HEK293 (cell line): ENCODE measurements at regions not wholly inside any gene's neighbourhood (a gene's known extent, or its start where the extent isn't known, plus 50 kb on each side); places are given as distances from the start of the nearest gene placed in this dataset.

Experiments
- CTCF ChIA-PET: fragments of 350-600 bp; formaldehyde crosslinking; extraction: SDS; loops from one replicate; lab custom pipeline; 2021; ENCODE audit warnings: antibody characterized with exemption; lab: Yijun Ruan, JAX
- POLR2A ChIA-PET: fragments of 300-600 bp; formaldehyde crosslinking; extraction: SDS; loops from one replicate; lab custom pipeline; 2020; ENCODE audit warnings: antibody characterized with exemption, inconsistent platforms; lab: Yijun Ruan, JAX
- H3K27ac ChIP-seq: fragments of 200-500 bp; sonication (Bioruptor generic); 2 replicates; pipeline ENCODE4 v1.5.1; 2014; ENCODE audit warnings: low read depth, low read length, control low read depth, inconsistent platforms; ENCODE audit errors: extremely low read depth
- H3K36me3 ChIP-seq, 2 experiments: fragments of 200-500 bp in 1 of 2; sonication (Bioruptor generic) in 1 of 2; 1 replicate in 1 of 2; 2 replicates in 1 of 2; pipeline ENCODE4 v1.5.1; 2014 to 2017; ENCODE audit warnings: inconsistent platforms in 2 of 2, low read length in 2 of 2; ENCODE audit not compliant: control insufficient read depth in 2 of 2, insufficient read depth in 1 of 2
- H3K4me1 ChIP-seq: fragments of 200-500 bp; sonication (Bioruptor generic); 2 replicates; pipeline ENCODE4 v1.5.1; 2014; ENCODE audit warnings: mild to moderate bottlenecking, low read length, inconsistent platforms; ENCODE audit not compliant: control insufficient read depth, insufficient read depth
- H3K4me3 ChIP-seq: 2 replicates; pipeline ENCODE4 v1.5.1; 2011; ENCODE audit warnings: low read depth, mild to moderate bottlenecking, control low read depth, low read length, moderate library complexity
- H3K9me3 ChIP-seq: fragments of 200-500 bp; sonication (Bioruptor generic); 2 replicates; pipeline ENCODE4 v1.5.1; 2014; ENCODE audit warnings: low read depth, low read length, inconsistent platforms; ENCODE audit not compliant: control insufficient read depth, insufficient read depth
- GLI4 ChIP-seq: fragments of 450-650 bp; formaldehyde crosslinking; IDR thresholded peaks from 2 replicates; pipeline ENCODE4 v1.5.1; 2016; ENCODE audit warnings: missing biosample characterization, missing genetic modification characterization
- GLIS2 ChIP-seq: fragments of 450-650 bp; formaldehyde crosslinking; IDR thresholded peaks from 2 replicates; pipeline ENCODE4 v1.5.1; 2016; ENCODE audit warnings: missing biosample characterization, missing genetic modification characterization
- IKZF3 ChIP-seq: fragments of 450-650 bp; IDR thresholded peaks from 2 replicates; pipeline ENCODE4 v1.5.0; 2018; ENCODE audit warnings: missing biosample characterization, mild to moderate bottlenecking, missing genetic modification characterization, moderate library complexity
- KLF9 ChIP-seq: fragments of 450-650 bp; formaldehyde crosslinking; IDR thresholded peaks from 2 replicates; pipeline ENCODE4 v1.5.1; 2016; ENCODE audit warnings: missing biosample characterization, missing genetic modification characterization, low read depth
- PRDM1 ChIP-seq: fragments of 450-650 bp; formaldehyde crosslinking; IDR thresholded peaks from 2 replicates; pipeline ENCODE4; 2016; ENCODE audit warnings: missing biosample characterization, missing genetic modification characterization
- PRDM10 ChIP-seq: fragments of 450-650 bp; formaldehyde crosslinking; IDR thresholded peaks from 2 replicates; pipeline ENCODE4 v1.5.1; 2016; ENCODE audit warnings: missing biosample characterization, missing genetic modification characterization
- SCRT1 ChIP-seq: fragments of 450-650 bp; formaldehyde crosslinking; IDR thresholded peaks from 2 replicates; pipeline ENCODE4 v1.5.1; 2016; ENCODE audit warnings: missing biosample characterization, missing genetic modification characterization, borderline replicate concordance
- SP2 ChIP-seq: fragments of 450-650 bp; formaldehyde crosslinking; IDR thresholded peaks from 2 replicates; pipeline ENCODE4 v1.5.1; 2016; ENCODE audit warnings: missing biosample characterization, missing genetic modification characterization
- ZBTB10 ChIP-seq: fragments of 450-650 bp; formaldehyde crosslinking; IDR thresholded peaks from 2 replicates; pipeline ENCODE4 v1.5.1; 2016; ENCODE audit warnings: missing biosample characterization, missing genetic modification characterization
- ZBTB49 ChIP-seq: fragments of 450-650 bp; formaldehyde crosslinking; IDR thresholded peaks from 2 replicates; pipeline ENCODE4 v1.5.1; 2016; ENCODE audit warnings: missing biosample characterization, missing genetic modification characterization, low read depth
- ZNF133 ChIP-seq: fragments of 450-650 bp; formaldehyde crosslinking; IDR thresholded peaks from 2 replicates; pipeline ENCODE4 v1.5.1; 2016; ENCODE audit warnings: missing biosample characterization, missing genetic modification characterization
- ZNF169 ChIP-seq: fragments of 450-650 bp; formaldehyde crosslinking; IDR thresholded peaks from 2 replicates; pipeline ENCODE4 v1.5.1; 2016; ENCODE audit warnings: missing biosample characterization, missing genetic modification characterization
- ZNF280D ChIP-seq: fragments of 450-650 bp; formaldehyde crosslinking; IDR thresholded peaks from 2 replicates; pipeline ENCODE4 v1.5.1; 2016; ENCODE audit warnings: missing biosample characterization, missing genetic modification characterization
- ZNF37A ChIP-seq: fragments of 450-650 bp; IDR thresholded peaks from 2 replicates; pipeline ENCODE4 v1.5.1; 2018; ENCODE audit warnings: missing biosample characterization, missing genetic modification characterization
- ZNF555 ChIP-seq: fragments of 450-650 bp; formaldehyde crosslinking; conservative IDR thresholded peaks from 2 replicates; pipeline ENCODE4 v1.5.1; 2017; ENCODE audit warnings: missing biosample characterization, mild to moderate bottlenecking, missing genetic modification characterization, inconsistent platforms
- ZNF560 ChIP-seq: fragments of 450-650 bp; formaldehyde crosslinking; IDR thresholded peaks from 2 replicates; pipeline ENCODE4 v1.5.1; 2017; ENCODE audit warnings: missing biosample characterization, missing genetic modification characterization, borderline replicate concordance
- ZNF768 ChIP-seq: fragments of 450-650 bp; formaldehyde crosslinking; IDR thresholded peaks from 2 replicates; pipeline ENCODE4 v1.5.1; 2018; ENCODE audit warnings: missing biosample characterization, mild to moderate bottlenecking, missing genetic modification characterization
- ZNF843 ChIP-seq: fragments of 450-650 bp; formaldehyde crosslinking; IDR thresholded peaks from 2 replicates; pipeline ENCODE4 v1.5.1; 2016; ENCODE audit warnings: missing biosample characterization, missing genetic modification characterization

GRCh38 chr7:17084166-17084475 is 202.3 kb upstream of the AGR3 start (continued):
- no peak for TF ChIP-seq ZBTB10 (tag by site-specific recombination)

GRCh38 chr7:17085186-17085585 is 203.4 kb upstream of the AGR3 start:
- ChIA-PET CTCF (interaction anchor here (0.6 kb wide), 1 partner anchor 50 kb away, joined by 3 read pairs; no protein-coding TSS in a partner anchor), POLR2A (no interaction called here)
- no peak overlapping the region for H3K4me3 ChIP-seq
- H3K27ac ChIP-seq: no peak overlapping the region
- H3K36me3 ChIP-seq: no peaks in the 10 kb centered on the region
- no peaks in the 10 kb centered on the region for H3K4me1 ChIP-seq
- no peak for TF ChIP-seq KLF9
- no peaks in the 10 kb centered on the region for H3K9me3 ChIP-seq

- ChIA-PET CTCF (interaction anchor here (0.6 to 0.7 kb wide), 2 partner anchors 215 to 1065 kb away, joined by 3 read pairs; no protein-coding TSS in a partner anchor), POLR2A (no interaction called here)
- H3K4me1 ChIP-seq: no peaks in the 10 kb centered on the region
- no peaks in the 10 kb centered on the region for H3K36me3 ChIP-seq
- no peaks in the 10 kb centered on the region for H3K9me3 ChIP-seq
- TF ChIP-seq ZNF560 (tag by site-specific recombination): no peak
- TF ChIP-seq GLI4 (tag by site-specific recombination): no peak
- TF ChIP-seq ZNF37A (tag by site-specific recombination): no peak
- no peak for TF ChIP-seq PRDM10 (tag by site-specific recombination)
- no peak for TF ChIP-seq SP2 (tag by site-specific recombination)
- no peak for TF ChIP-seq ZNF280D
- no peak for TF ChIP-seq ZNF169
- TF ChIP-seq ZNF555 (tag by site-specific recombination): no peak
- TF ChIP-seq IKZF3: no peak
- TF ChIP-seq GLIS2: no peak
- no peak for TF ChIP-seq ZNF133 (tag by site-specific recombination)
- TF ChIP-seq SCRT1 (tag by site-specific recombination): no peak
- no peak for TF ChIP-seq ZNF843 (tag by site-specific recombination)
- no peak for TF ChIP-seq PRDM1 (tag by site-specific recombination)
- TF ChIP-seq ZNF768 (tag by site-specific recombination): no peak
- TF ChIP-seq ZBTB10 (tag by site-specific recombination): no peak
- no peak for TF ChIP-seq ZBTB49
- no peak overlapping the region for H3K4me3 ChIP-seq
- H3K27ac ChIP-seq: no peak overlapping the region
Observed at GRCh38 chr7:17086403-17086802, 204.6 kb upstream of the AGR3 start.
